Lower lobe of right lung (tissue), 2 donors: ENCODE measurements at regions not wholly inside any gene's neighbourhood (a gene's known extent, or its start where the extent isn't known, plus 50 kb on each side); places are given as distances from the start of the nearest gene placed in this dataset.

ENCODE experiments used
- ATAC-seq, 2 donors: fragments of 200-7000 bp; cut with Tn5 transposase; one replicate each; pipeline ENCODE4 v1.9.1; 2020 to 2022; ENCODE audit warnings: mild to moderate bottlenecking in 2 of 2, moderate library complexity in 2 of 2
- DNase-seq: peaks from one replicate; pipeline ENCODE4 v3.0.0-alpha.2; 2020
- H3K27ac ChIP-seq: fragments of 200-600 bp; one replicate; pipeline ENCODE4 v1.8.0; 2022
- H3K27me3 ChIP-seq: fragments of 200-600 bp; one replicate; pipeline ENCODE4 v1.8.0; 2022; ENCODE audit warnings: low read depth
- H3K36me3 ChIP-seq: fragments of 200-600 bp; one replicate; pipeline ENCODE4 v1.8.0; 2022; ENCODE audit warnings: mild to moderate bottlenecking
- H3K4me1 ChIP-seq: fragments of 200-600 bp; one replicate; pipeline ENCODE4 v1.8.0; 2022
- H3K4me3 ChIP-seq: fragments of 200-600 bp; one replicate; pipeline ENCODE4 v1.8.0; 2022; ENCODE audit warnings: mild to moderate bottlenecking
- H3K9me3 ChIP-seq: fragments of 200-600 bp; one replicate; pipeline ENCODE4 v1.8.0; 2022
- intact Hi-C: fragments of 100-400 bp; cut with DNase I; formaldehyde crosslinking; loops from one replicate; pipeline ENCODE4 v1.11.0; 2022
- TF ChIP-seq, protein P1 (sequence below): fragments of 200-600 bp; IDR thresholded peaks from one replicate; pipeline ENCODE4 v1.8.0; 2022; ENCODE audit warnings: antibody characterized with exemption, mild to moderate bottlenecking
- donor health status: DM: no; HTN: yes; CAD: no; lungs with severe emphysema.

DNA sequence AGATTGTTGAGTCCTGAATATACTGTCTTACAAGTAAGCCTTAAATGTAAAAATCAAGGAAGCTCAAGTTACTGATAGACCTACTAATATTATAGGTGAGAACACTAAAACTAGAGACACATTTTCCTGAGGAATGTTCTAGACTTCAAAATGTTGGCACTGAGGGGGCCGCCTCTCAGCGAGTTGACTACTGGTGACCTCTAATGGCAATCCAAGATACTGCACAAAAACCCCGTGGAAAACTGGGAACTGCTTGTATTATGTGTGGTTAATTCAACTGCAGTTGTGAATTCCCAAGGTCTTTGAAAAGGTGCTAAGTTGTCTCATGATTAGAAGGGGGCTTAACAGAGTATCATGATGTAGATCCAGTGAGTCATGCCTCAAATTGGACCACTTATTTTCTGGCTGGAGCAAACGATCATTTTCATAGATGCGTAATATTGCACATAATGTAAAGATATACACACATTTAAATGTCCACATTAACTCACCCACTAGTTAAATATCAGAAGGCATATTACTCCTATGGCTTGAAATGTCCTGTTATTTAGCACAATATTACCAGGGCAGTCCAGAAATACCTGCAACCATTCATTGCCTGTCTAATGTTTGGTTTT, 336.2 kb downstream of the FOXA2 start:
- H3K9me3 ChIP-seq, result no peaks in the 10 kb centered on the region
- ATAC-seq (no peak), DNase-seq (no peak)
- intact Hi-C loops, result no loop called here
- H3K36me3 ChIP-seq, result no peaks in the 10 kb centered on the region
- TF ChIP-seq, protein P1, sequence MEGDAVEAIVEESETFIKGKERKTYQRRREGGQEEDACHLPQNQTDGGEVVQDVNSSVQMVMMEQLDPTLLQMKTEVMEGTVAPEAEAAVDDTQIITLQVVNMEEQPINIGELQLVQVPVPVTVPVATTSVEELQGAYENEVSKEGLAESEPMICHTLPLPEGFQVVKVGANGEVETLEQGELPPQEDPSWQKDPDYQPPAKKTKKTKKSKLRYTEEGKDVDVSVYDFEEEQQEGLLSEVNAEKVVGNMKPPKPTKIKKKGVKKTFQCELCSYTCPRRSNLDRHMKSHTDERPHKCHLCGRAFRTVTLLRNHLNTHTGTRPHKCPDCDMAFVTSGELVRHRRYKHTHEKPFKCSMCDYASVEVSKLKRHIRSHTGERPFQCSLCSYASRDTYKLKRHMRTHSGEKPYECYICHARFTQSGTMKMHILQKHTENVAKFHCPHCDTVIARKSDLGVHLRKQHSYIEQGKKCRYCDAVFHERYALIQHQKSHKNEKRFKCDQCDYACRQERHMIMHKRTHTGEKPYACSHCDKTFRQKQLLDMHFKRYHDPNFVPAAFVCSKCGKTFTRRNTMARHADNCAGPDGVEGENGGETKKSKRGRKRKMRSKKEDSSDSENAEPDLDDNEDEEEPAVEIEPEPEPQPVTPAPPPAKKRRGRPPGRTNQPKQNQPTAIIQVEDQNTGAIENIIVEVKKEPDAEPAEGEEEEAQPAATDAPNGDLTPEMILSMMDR, result peak; percentile 36
- H3K27ac ChIP-seq, result no peak overlapping the region
- H3K4me1 ChIP-seq, result no peaks in the 10 kb centered on the region
- no peak overlapping the region for H3K4me3 ChIP-seq
- H3K27me3 ChIP-seq, result no peaks in the 10 kb centered on the region

DNA sequence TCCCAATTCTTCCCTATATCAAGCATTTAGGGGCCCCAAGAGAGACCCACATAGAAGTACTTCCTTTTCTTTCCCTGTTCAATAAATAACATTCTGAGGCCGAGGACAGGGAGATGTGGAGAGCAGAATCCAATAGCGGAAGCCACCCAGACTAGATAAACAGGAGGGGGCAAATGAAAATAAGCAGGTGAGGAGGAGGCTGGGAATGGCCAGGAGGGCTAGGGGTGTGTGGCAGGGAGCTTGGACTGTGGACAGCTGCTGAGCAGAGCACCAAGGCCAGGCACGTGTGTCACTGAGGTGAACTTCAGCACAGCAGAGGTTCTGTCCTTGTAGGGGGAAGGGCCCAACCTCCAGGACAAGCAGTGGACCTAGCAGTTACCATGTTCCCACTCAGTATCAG, 339.2 kb downstream of the FOXA2 start:
- ATAC-seq (no peak), DNase-seq (no peak)
- TF ChIP-seq, protein P1, result no peak
- Histone ChIP-seq H3K27me3 (no peaks in the 10 kb centered on the region), H3K36me3 (no peaks in the 10 kb centered on the region), H3K4me1 (no peaks in the 10 kb centered on the region), H3K9me3 (no peaks in the 10 kb centered on the region), H3K27ac (no peak overlapping the region), H3K4me3 (no peak overlapping the region)
- intact Hi-C loops, result no loop called here

DNA sequence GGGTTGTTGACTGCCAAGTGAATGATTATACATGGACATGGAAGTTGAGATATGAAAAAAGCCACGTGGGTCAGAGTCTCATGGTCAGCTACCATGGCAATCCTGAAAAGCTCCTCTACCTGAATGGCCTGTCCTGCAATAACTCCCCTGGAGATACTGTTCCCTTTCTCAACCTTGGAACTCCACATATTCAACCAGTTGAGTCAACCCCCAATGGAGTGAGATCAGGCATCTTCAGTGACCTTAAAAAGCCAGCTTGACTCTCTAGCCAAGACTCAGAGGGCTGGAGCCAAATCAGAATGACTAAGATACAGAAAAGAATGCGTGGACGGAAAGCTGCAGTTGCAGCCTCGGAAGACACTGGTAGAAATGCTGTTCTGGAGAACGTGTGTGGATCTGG, 341.3 kb downstream of the FOXA2 start:
- Histone ChIP-seq H3K27me3 (no peaks in the 10 kb centered on the region), H3K4me1 (no peaks in the 10 kb centered on the region), H3K9me3 (no peaks in the 10 kb centered on the region), H3K4me3 (no peak overlapping the region), H3K27ac (no peak overlapping the region), H3K36me3 (no peaks in the 10 kb centered on the region)
- TF ChIP-seq, protein P1, result no peak
- ATAC-seq (no peak), DNase-seq (no peak)
- intact Hi-C loops, result no loop called here

DNA sequence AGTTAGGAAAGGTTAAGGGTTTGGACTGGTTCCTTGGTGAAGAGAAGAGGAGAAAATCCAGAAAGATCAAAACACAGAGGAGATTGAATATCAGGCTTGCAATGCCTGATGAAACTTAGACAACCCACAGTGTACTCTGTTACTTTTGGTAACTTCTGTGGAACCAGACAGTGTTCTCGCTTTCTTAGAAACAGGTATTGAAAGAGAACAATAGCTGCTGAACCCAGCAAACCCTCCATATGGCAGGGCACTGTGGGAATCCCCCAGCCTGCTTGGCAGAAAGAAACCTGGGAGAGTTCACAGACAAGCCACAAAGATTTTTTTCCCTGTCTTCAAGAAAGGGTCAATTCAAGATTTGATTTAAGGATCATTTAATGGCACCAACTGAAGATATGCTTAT, 342.8 kb downstream of the FOXA2 start:
- TF ChIP-seq, protein P1, result no peak
- no peak overlapping the region for H3K27ac ChIP-seq
- H3K36me3 ChIP-seq, result no peaks in the 10 kb centered on the region
- intact Hi-C loops, result no loop called here
- H3K27me3 ChIP-seq, result no peaks in the 10 kb centered on the region
- H3K9me3 ChIP-seq, result no peaks in the 10 kb centered on the region
- H3K4me3 ChIP-seq, result no peak overlapping the region
- ATAC-seq, result no peak
- no peak for DNase-seq
- no peaks in the 10 kb centered on the region for H3K4me1 ChIP-seq

DNA sequence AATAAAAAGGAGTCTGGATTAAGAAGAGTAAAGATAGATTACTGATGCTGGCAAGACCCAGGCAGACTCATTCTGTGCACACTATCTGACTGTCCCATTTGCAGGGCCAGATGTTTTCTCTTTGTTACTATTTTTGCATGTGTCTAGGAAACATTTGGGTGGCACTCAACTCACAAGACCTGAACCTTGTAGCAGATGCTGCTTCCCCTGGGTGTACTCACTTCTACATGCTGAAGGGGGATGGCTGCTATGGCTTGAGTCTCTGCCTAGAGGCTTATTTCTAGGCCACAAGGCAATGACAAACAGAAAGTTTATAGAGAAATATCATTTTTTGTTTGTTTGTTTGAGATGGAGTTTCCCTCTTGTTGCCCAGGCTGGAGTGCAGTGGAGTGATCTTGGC, 351.4 kb downstream of the FOXA2 start:
- no peaks in the 10 kb centered on the region for H3K9me3 ChIP-seq
- no peaks in the 10 kb centered on the region for H3K36me3 ChIP-seq
- intact Hi-C loops, result no loop called here
- ATAC-seq, result no peak
- no peak overlapping the region for H3K4me3 ChIP-seq
- H3K27ac ChIP-seq, result no peak overlapping the region
- DNase-seq, result no peak
- H3K27me3 ChIP-seq, result no peaks in the 10 kb centered on the region
- no peaks in the 10 kb centered on the region for H3K4me1 ChIP-seq
- TF ChIP-seq, protein P1, result no peak

DNA sequence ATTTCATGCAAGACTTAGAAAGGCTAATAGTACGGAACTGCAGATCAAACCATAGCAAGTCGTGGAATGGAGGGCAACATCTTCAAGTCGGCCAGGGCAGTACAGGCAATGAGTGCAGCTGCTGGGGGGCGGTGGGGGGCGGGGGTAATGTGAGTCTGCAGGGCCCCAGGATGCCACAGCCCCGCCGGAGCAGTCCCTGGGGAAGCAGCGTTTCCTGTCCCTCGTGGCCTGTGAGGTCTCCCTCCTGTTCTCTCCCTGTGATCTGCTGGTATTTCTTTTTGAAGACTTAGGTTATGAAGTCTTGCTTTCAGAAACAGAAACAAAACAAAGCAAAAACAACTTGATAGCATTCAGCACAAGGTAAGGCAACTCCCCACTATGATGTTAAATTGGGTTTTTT, 351.9 kb downstream of the FOXA2 start:
- no peak overlapping the region for H3K4me3 ChIP-seq
- DNase-seq (no peak), ATAC-seq (no peak)
- H3K9me3 ChIP-seq, result no peaks in the 10 kb centered on the region
- no peaks in the 10 kb centered on the region for H3K36me3 ChIP-seq
- TF ChIP-seq, protein P1, result no peak
- intact Hi-C loops, result no loop called here
- no peaks in the 10 kb centered on the region for H3K27me3 ChIP-seq
- H3K27ac ChIP-seq, result no peak overlapping the region
- H3K4me1 ChIP-seq, result no peaks in the 10 kb centered on the region
